Endodermal cell (in vitro differentiated cells): ENCODE measurements at regions not wholly inside any gene's neighbourhood (a gene's known extent, or its start where the extent isn't known, plus 50 kb on each side); places are given as distances from the start of the nearest gene placed in this dataset.

Experiments
- DNase-seq: peaks from one replicate; pipeline ENCODE4 v3.0.0-alpha.2; 2017
- H3K27ac ChIP-seq: 2 replicates; pipeline ENCODE4 v1.5.1; 2013; ENCODE audit warnings: mild to moderate bottlenecking, low read depth, low read length, moderate library complexity
- H3K27me3 ChIP-seq: 2 replicates; pipeline ENCODE4 v1.6.1; 2013; ENCODE audit warnings: mild to moderate bottlenecking, low read length, moderate library complexity; ENCODE audit not compliant: insufficient read depth, control insufficient read depth, poor library complexity, severe bottlenecking
- H3K36me3 ChIP-seq: 2 replicates; pipeline ENCODE4 v1.7.0; 2013; ENCODE audit warnings: mild to moderate bottlenecking, low read length, moderate library complexity; ENCODE audit not compliant: control insufficient read depth, insufficient read depth
- H3K4me1 ChIP-seq: one replicate; pipeline ENCODE4 v1.7.0; 2013; ENCODE audit warnings: low read length; ENCODE audit not compliant: control insufficient read depth, insufficient read depth
- H3K4me3 ChIP-seq: 2 replicates; pipeline ENCODE4 v1.5.1; 2013; ENCODE audit warnings: mild to moderate bottlenecking, low read length, moderate library complexity
- H3K9ac ChIP-seq: 2 replicates; pipeline ENCODE4 v1.6.1; 2013; ENCODE audit warnings: mild to moderate bottlenecking, low read length, moderate library complexity; ENCODE audit not compliant: poor library complexity, severe bottlenecking; ENCODE audit errors: extremely low read depth
- H3K9me3 ChIP-seq: 2 replicates; pipeline ENCODE4 v1.6.1; 2013; ENCODE audit warnings: mild to moderate bottlenecking, low read length, moderate library complexity; ENCODE audit not compliant: control insufficient read depth
- H3K27ac Mint-ChIP-seq: 2 replicates; pipeline ENCODE4 v1.8.0; 2020; ENCODE audit warnings: mixed read lengths
- H3K27me3 Mint-ChIP-seq: 2 replicates; pipeline ENCODE4 v1.8.0; 2021; ENCODE audit warnings: mild to moderate bottlenecking, mixed read lengths; ENCODE audit not compliant: insufficient read depth
- H3K36me3 Mint-ChIP-seq: 2 replicates; pipeline ENCODE4 v1.8.0; 2020; ENCODE audit warnings: low read depth, mixed read lengths
- H3K4me1 Mint-ChIP-seq: 2 replicates; pipeline ENCODE4 v1.8.0; 2020; ENCODE audit warnings: mixed read lengths
- H3K4me3 Mint-ChIP-seq: 2 replicates; pipeline ENCODE4 v1.8.0; 2020; ENCODE audit warnings: mild to moderate bottlenecking, moderate library complexity, mixed read lengths
- H3K9me3 Mint-ChIP-seq: 2 replicates; pipeline ENCODE4 v1.8.0; 2020; ENCODE audit warnings: mild to moderate bottlenecking, mixed read lengths
- CTCF ChIP-seq: fragments of 200-600 bp; sonication (generic); conservative IDR thresholded peaks from 2 replicates; pipeline ENCODE4 v1.5.0; 2021; ENCODE audit warnings: antibody characterized with exemption, mild to moderate bottlenecking
- WGBS, 2 experiments: methylation state at CpG; one replicate each; pipeline versions ENCODE4 v1.1.5 to v1.1.7; 2013; ENCODE audit warnings: missing lambda C conversion rate in 2 of 2, mixed read lengths in 1 of 2; ENCODE audit not compliant: insufficient coverage in 1 of 2, insufficient read length in 1 of 2; 5-methylcytosine and 5-hydroxymethylcytosine counted together

DNA sequence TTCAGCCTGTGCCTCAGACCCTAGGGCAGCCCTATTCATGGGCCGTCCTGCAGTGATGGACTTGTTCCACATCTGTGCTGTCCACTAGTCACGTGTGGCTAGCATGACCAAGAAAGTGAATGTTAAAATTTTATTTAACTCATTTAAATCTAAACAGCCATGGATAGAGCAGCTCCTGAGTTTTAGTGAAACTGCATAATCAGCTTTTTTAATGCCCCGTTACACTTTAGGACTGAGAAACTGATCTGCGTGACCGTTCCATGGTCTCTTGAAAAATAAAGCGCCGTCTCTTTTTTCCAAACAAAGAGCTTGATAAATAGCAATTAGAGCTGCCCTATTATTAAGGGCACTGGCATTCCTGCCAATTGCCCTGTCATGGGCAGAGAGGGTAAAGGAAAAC, 76.5 kb upstream of the SNX19 start:
- Mint-ChIP-seq H3K27ac (no peak overlapping the region), H3K4me1 (no peaks in the 10 kb centered on the region), H3K9me3 (peaks cover 3% of the 10 kb centered on the region), H3K4me3 (no peak overlapping the region), H3K27me3 (peaks cover 20% of the 10 kb centered on the region), H3K36me3 (no peaks in the 10 kb centered on the region)
- 89 to 91% methylated on average over 7 of the region's 7 CpGs for WGBS, 2 experiments
- H3K4me1 ChIP-seq, result no peaks in the 10 kb centered on the region
- H3K36me3 ChIP-seq, result no peaks in the 10 kb centered on the region
- H3K27me3 ChIP-seq, result peaks cover 13% of the 10 kb centered on the region
- H3K9me3 ChIP-seq, result no peaks in the 10 kb centered on the region
- no peak for TF ChIP-seq CTCF
- H3K27ac ChIP-seq, result no peak overlapping the region
- DNase-seq, result no peak
- no peak overlapping the region for H3K4me3 ChIP-seq
- no peak overlapping the region for H3K9ac ChIP-seq

GRCh38 chr11:130994043-130994442, 77.8 kb upstream of the SNX19 start:
- H3K4me1 ChIP-seq, result no peaks in the 10 kb centered on the region
- Mint-ChIP-seq H3K4me3 (no peak overlapping the region), H3K27me3 (peaks cover 20% of the 10 kb centered on the region), H3K4me1 (no peaks in the 10 kb centered on the region), H3K27ac (no peak overlapping the region), H3K36me3 (no peaks in the 10 kb centered on the region), H3K9me3 (peaks cover 3% of the 10 kb centered on the region)
- no peak overlapping the region for H3K9ac ChIP-seq
- no peak overlapping the region for H3K27ac ChIP-seq
- TF ChIP-seq CTCF, result no peak
- H3K4me3 ChIP-seq, result no peak overlapping the region
- H3K36me3 ChIP-seq, result no peaks in the 10 kb centered on the region
- H3K27me3 ChIP-seq, result peaks cover 13% of the 10 kb centered on the region
- WGBS, 2 experiments, result 100% methylated on average over 2 of the region's 2 CpGs; no CpG with 5 or more reads in 1 of the 2 experiments
- H3K9me3 ChIP-seq, result no peaks in the 10 kb centered on the region
- no peak for DNase-seq

GRCh38 chr11:130995266-130995665, 79.0 kb upstream of the SNX19 start:
- no peak for TF ChIP-seq CTCF
- H3K9me3 ChIP-seq, result no peaks in the 10 kb centered on the region
- no peak overlapping the region for H3K9ac ChIP-seq
- H3K4me1 ChIP-seq, result no peaks in the 10 kb centered on the region
- 93 to 100% methylated on average over 1 to 2 of the region's 2 CpGs for WGBS, 2 experiments
- H3K4me1 Mint-ChIP-seq, result peaks cover 8% of the 10 kb centered on the region
- DNase-seq, result no peak
- no peaks in the 10 kb centered on the region for H3K9me3 Mint-ChIP-seq
- H3K4me3 Mint-ChIP-seq, result no peak overlapping the region
- H3K27ac ChIP-seq, result no peak overlapping the region
- H3K27ac Mint-ChIP-seq, result no peak overlapping the region
- H3K36me3 Mint-ChIP-seq, result no peaks in the 10 kb centered on the region
- no peak overlapping the region for H3K4me3 ChIP-seq
- peaks cover 13% of the 10 kb centered on the region for H3K27me3 ChIP-seq
- H3K36me3 ChIP-seq, result no peaks in the 10 kb centered on the region
- H3K27me3 Mint-ChIP-seq, result peaks cover 17% of the 10 kb centered on the region
